Astrocyte (in vitro differentiated cells and primary cell): ENCODE measurements at regions not wholly inside any gene's neighbourhood (a gene's known extent, or its start where the extent isn't known, plus 50 kb on each side); places are given as distances from the start of the nearest gene placed in this dataset.
"Not testable (repeated sequence)": the region's sequence is repeated elsewhere in the genome, so short reads cannot be mapped to it uniquely, and the experiment has no call there.

Experiments
- DNase-seq: peaks from one replicate; pipeline ENCODE4 v3.0.0-alpha.2; 2010; ENCODE audit warnings: low read depth
- FAIRE-seq: peaks from 2 replicates; lab custom pipeline; 2011; peaks lifted over from hg19 to GRCh38; lab: Jason Lieb, UNC
- H2AFZ ChIP-seq: 2 replicates; pipeline ENCODE4 v1.6.0; 2012; ENCODE audit warnings: low read depth, low read length, inconsistent platforms
- H3K27ac ChIP-seq: 2 replicates; pipeline ENCODE4 v1.5.1; 2011; ENCODE audit warnings: low read depth, low read length, inconsistent platforms
- H3K27me3 ChIP-seq: 2 replicates; pipeline ENCODE4 v1.6.0; 2011; ENCODE audit warnings: low read length, inconsistent platforms; ENCODE audit not compliant: insufficient read depth
- H3K36me3 ChIP-seq: 2 replicates; pipeline ENCODE4 v1.5.1; 2011; ENCODE audit warnings: low read length, inconsistent platforms; ENCODE audit not compliant: insufficient read depth
- H3K4me1 ChIP-seq: 2 replicates; pipeline ENCODE4 v1.5.1; 2011; ENCODE audit warnings: low read length, inconsistent platforms; ENCODE audit not compliant: insufficient read depth
- H3K4me2 ChIP-seq: 2 replicates; pipeline ENCODE4 v1.6.0; 2012; ENCODE audit warnings: low read length, inconsistent platforms
- H3K4me3 ChIP-seq: 2 replicates; pipeline ENCODE4 v1.5.1; 2011; ENCODE audit warnings: low read depth, mild to moderate bottlenecking, low read length, inconsistent platforms; ENCODE audit not compliant: insufficient read depth
- H3K79me2 ChIP-seq: 2 replicates; pipeline ENCODE4 v1.6.0; 2012; ENCODE audit warnings: mild to moderate bottlenecking, low read length, inconsistent platforms; ENCODE audit not compliant: insufficient read depth
- H3K9ac ChIP-seq: 2 replicates; pipeline ENCODE4 v1.6.0; 2012; ENCODE audit warnings: mild to moderate bottlenecking, low read length, inconsistent platforms
- H3K9me3 ChIP-seq: 2 replicates; pipeline ENCODE4 v1.5.1; 2012; ENCODE audit warnings: low read depth, mild to moderate bottlenecking, low read length, inconsistent platforms; ENCODE audit not compliant: insufficient read depth
- H4K20me1 ChIP-seq: 2 replicates; pipeline ENCODE4 v1.6.0; 2012; ENCODE audit warnings: low read length, inconsistent platforms; ENCODE audit not compliant: insufficient read depth
- H3K27ac Mint-ChIP-seq: one replicate; pipeline ENCODE4 v1.8.0; 2021; ENCODE audit warnings: mild to moderate bottlenecking, mixed read lengths; ENCODE audit not compliant: unreplicated experiment
- H3K27me3 Mint-ChIP-seq: one replicate; pipeline ENCODE4 v1.8.0; 2021; ENCODE audit warnings: low read depth, mixed read lengths; ENCODE audit not compliant: unreplicated experiment
- H3K36me3 Mint-ChIP-seq: one replicate; pipeline ENCODE4 v1.8.0; 2021; ENCODE audit warnings: low read depth, mixed read lengths; ENCODE audit not compliant: unreplicated experiment
- H3K4me1 Mint-ChIP-seq: one replicate; pipeline ENCODE4 v1.8.0; 2021; ENCODE audit warnings: low read depth, mixed read lengths; ENCODE audit not compliant: unreplicated experiment
- H3K4me3 Mint-ChIP-seq: one replicate; pipeline ENCODE4 v1.8.0; 2021; ENCODE audit warnings: mild to moderate bottlenecking, moderate library complexity, mixed read lengths; ENCODE audit not compliant: unreplicated experiment
- H3K9me3 Mint-ChIP-seq: one replicate; pipeline ENCODE4 v1.8.0; 2021; ENCODE audit warnings: mild to moderate bottlenecking, mixed read lengths; ENCODE audit not compliant: unreplicated experiment
- CTCF ChIP-seq: IDR thresholded peaks from 2 replicates; pipeline ENCODE4 v1.5.1; 2011; ENCODE audit warnings: low read depth, mild to moderate bottlenecking, inconsistent platforms, low read length, moderate library complexity; ENCODE audit not compliant: insufficient read depth
- EZH2 ChIP-seq: IDR thresholded peaks from 2 replicates; pipeline ENCODE4 v1.6.1; 2012; ENCODE audit warnings: mild to moderate bottlenecking, low read length, inconsistent platforms; ENCODE audit not compliant: insufficient read depth

GRCh38 chr10:109663122-109663521 lies 260.2 kb downstream of the XPNPEP1 start:
- DNase-seq (no peak), FAIRE-seq (no peak)
- peaks cover 19% of the 10 kb centered on the region for H3K9me3 ChIP-seq
- no peak for TF ChIP-seq EZH2
- TF ChIP-seq CTCF = no peak
- no peak overlapping the region for H3K4me3 Mint-ChIP-seq
- no peaks in the 10 kb centered on the region for H3K36me3 ChIP-seq
- H2AFZ ChIP-seq = no peak overlapping the region
- H3K4me3 ChIP-seq = no peak overlapping the region
- H3K9ac ChIP-seq = no peak overlapping the region
- peaks cover 2% of the 10 kb centered on the region for H3K36me3 Mint-ChIP-seq
- no peaks in the 10 kb centered on the region for H3K4me1 Mint-ChIP-seq
- no peaks in the 10 kb centered on the region for H3K9me3 Mint-ChIP-seq
- no peaks in the 10 kb centered on the region for H3K27me3 ChIP-seq
- no peaks in the 10 kb centered on the region for H3K79me2 ChIP-seq
- no peaks in the 10 kb centered on the region for H4K20me1 ChIP-seq
- no peaks in the 10 kb centered on the region for H3K4me1 ChIP-seq
- H3K4me2 ChIP-seq = no peak overlapping the region
- H3K27ac Mint-ChIP-seq = no peak overlapping the region
- no peak overlapping the region for H3K27ac ChIP-seq
- peaks cover 5% of the 10 kb centered on the region for H3K27me3 Mint-ChIP-seq

GRCh38 chr10:109652612-109653011 lies 270.7 kb downstream of the XPNPEP1 start:
- not testable (repeated sequence) for H2AFZ ChIP-seq, H3K27ac Mint-ChIP-seq, H3K79me2 ChIP-seq, H3K27ac ChIP-seq, H3K9ac ChIP-seq, H3K36me3 Mint-ChIP-seq, DNase-seq, H3K9me3 Mint-ChIP-seq, H3K9me3 ChIP-seq, H3K4me1 ChIP-seq, FAIRE-seq, H3K4me1 Mint-ChIP-seq, H3K4me3 ChIP-seq, H3K4me2 ChIP-seq, H3K4me3 Mint-ChIP-seq, H3K27me3 Mint-ChIP-seq, H3K27me3 ChIP-seq, H4K20me1 ChIP-seq, H3K36me3 ChIP-seq

- FAIRE-seq = no peak
- no peak for DNase-seq
- peaks cover 2% of the 10 kb centered on the region for H3K9me3 Mint-ChIP-seq
- no peaks in the 10 kb centered on the region for H3K79me2 ChIP-seq
- H3K4me2 ChIP-seq = no peak overlapping the region
- no peak overlapping the region for H3K4me3 Mint-ChIP-seq
- TF ChIP-seq EZH2 (no peak), CTCF (no peak)
- no peaks in the 10 kb centered on the region for H3K27me3 Mint-ChIP-seq
- no peak overlapping the region for H3K27ac ChIP-seq
- H3K27ac Mint-ChIP-seq = no peak overlapping the region
- no peak overlapping the region for H3K9ac ChIP-seq
- no peak overlapping the region for H2AFZ ChIP-seq
- no peaks in the 10 kb centered on the region for H3K36me3 ChIP-seq
- no peaks in the 10 kb centered on the region for H3K4me1 Mint-ChIP-seq
- no peaks in the 10 kb centered on the region for H4K20me1 ChIP-seq
- no peaks in the 10 kb centered on the region for H3K9me3 ChIP-seq
- no peaks in the 10 kb centered on the region for H3K27me3 ChIP-seq
- no peaks in the 10 kb centered on the region for H3K36me3 Mint-ChIP-seq
- H3K4me3 ChIP-seq = no peak overlapping the region
- H3K4me1 ChIP-seq = no peaks in the 10 kb centered on the region
Measured at GRCh38 chr10:109650228-109650627, 273.1 kb downstream of the XPNPEP1 start.
